Endothelial cell of umbilical vein (primary cell): ENCODE measurements at regions not wholly inside any gene's neighbourhood (a gene's known extent, or its start where the extent isn't known, plus 50 kb on each side); places are given as distances from the start of the nearest gene placed in this dataset.

Experiments used
- EZH2 ChIP-seq: IDR thresholded peaks from 2 replicates; pipeline ENCODE4 v1.6.1; 2012; ENCODE audit warnings: borderline replicate concordance, low read depth, mild to moderate bottlenecking, moderate library complexity, low read length, inconsistent platforms; ENCODE audit not compliant: severe bottlenecking
- JUN ChIP-seq: IDR thresholded peaks from 2 replicates; pipeline ENCODE4 v1.6.1; 2011; ENCODE audit warnings: borderline replicate concordance, low read depth; ENCODE audit not compliant: insufficient read length, insufficient read depth
- POLR2A ChIP-seq: IDR thresholded peaks from 2 replicates; pipeline ENCODE4 v1.6.1; 2012; ENCODE audit warnings: low read depth, mild to moderate bottlenecking, control low read depth, low read length
- POLR2AphosphoS5 ChIP-seq: IDR thresholded peaks from 2 replicates; pipeline ENCODE4 v1.6.1; 2012; ENCODE audit warnings: low read depth, mild to moderate bottlenecking, control low read depth, low read length, moderate library complexity; ENCODE audit not compliant: insufficient read depth
- TF ChIP-seq, protein P1 (sequence below), 2 donors: IDR thresholded peaks; 1 replicate in 1 of 2; 2 replicates in 1 of 2; pipeline ENCODE4 v1.5.1; 2011; ENCODE audit warnings: low read length in 2 of 2, mild to moderate bottlenecking in 2 of 2, moderate library complexity in 2 of 2, control low read depth in 1 of 2, inconsistent platforms in 1 of 2, low read depth in 1 of 2; ENCODE audit not compliant: insufficient read depth in 1 of 2; ENCODE audit errors: extremely low read depth in 1 of 2
- TF ChIP-seq, protein P2 (sequence below): IDR thresholded peaks from 2 replicates; pipeline ENCODE4 v1.6.1; 2011; ENCODE audit not compliant: insufficient read depth, insufficient read length

DNA sequence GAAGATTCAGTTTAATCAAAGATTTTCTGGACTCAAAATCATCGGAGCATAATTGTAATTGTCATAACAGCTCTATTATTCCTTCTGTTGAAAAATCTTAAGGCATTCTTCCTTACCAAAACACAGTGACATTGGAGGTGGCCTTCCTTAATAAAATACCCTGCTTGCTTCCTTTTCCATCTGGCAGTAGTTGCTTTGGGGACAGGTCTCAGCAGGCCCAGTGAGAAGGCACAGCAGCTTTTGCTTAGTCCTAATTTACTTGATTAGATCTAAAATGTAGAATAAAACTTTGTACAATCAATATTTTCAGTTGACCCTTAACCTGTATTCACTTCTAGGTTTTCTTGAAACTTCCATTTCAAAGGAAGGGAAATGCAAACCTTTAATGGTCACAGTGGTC lies 471.6 kb downstream of the PCDH20 start:
- TF ChIP-seq EZH2, result no peak
- TF ChIP-seq, protein P1, sequence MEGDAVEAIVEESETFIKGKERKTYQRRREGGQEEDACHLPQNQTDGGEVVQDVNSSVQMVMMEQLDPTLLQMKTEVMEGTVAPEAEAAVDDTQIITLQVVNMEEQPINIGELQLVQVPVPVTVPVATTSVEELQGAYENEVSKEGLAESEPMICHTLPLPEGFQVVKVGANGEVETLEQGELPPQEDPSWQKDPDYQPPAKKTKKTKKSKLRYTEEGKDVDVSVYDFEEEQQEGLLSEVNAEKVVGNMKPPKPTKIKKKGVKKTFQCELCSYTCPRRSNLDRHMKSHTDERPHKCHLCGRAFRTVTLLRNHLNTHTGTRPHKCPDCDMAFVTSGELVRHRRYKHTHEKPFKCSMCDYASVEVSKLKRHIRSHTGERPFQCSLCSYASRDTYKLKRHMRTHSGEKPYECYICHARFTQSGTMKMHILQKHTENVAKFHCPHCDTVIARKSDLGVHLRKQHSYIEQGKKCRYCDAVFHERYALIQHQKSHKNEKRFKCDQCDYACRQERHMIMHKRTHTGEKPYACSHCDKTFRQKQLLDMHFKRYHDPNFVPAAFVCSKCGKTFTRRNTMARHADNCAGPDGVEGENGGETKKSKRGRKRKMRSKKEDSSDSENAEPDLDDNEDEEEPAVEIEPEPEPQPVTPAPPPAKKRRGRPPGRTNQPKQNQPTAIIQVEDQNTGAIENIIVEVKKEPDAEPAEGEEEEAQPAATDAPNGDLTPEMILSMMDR (IDR thresholded peaks at IDR 0.05; ENCODE audit: extremely low read depth in 1 of 2, insufficient read depth in 1 of 2, low read depth in 1 of 2, low read length in 2 of 2), result no peak
- no peak for TF ChIP-seq POLR2A
- TF ChIP-seq, protein P2, sequence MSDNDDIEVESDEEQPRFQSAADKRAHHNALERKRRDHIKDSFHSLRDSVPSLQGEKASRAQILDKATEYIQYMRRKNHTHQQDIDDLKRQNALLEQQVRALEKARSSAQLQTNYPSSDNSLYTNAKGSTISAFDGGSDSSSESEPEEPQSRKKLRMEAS, result no peak
- no peak for TF ChIP-seq POLR2AphosphoS5
- TF ChIP-seq JUN, result no peak
